ENCODE measurements at regions not wholly inside any gene's neighbourhood (a gene's known extent, or its start where the extent isn't known, plus 50 kb on each side); places are given as distances from the start of the nearest gene placed in this dataset.

GRCh38 chr19:30752876-30753275, 380.7 kb downstream of the ZNF536 start:
- no peak overlapping the region for H3K56ac ChIP-seq (replicated peaks; ENCODE audit: insufficient read length, low read depth, low read length)
- H4K91ac ChIP-seq (replicated peaks; ENCODE audit: insufficient read length, low read length), result no peak overlapping the region
- H3K23me2 ChIP-seq (ENCODE audit: low read depth, low read length), result no peaks in the 10 kb centered on the region
- CTCF ChIA-PET (ENCODE audit: partially characterized antibody), result no interaction called here
- no peaks in the 10 kb centered on the region for H3K4me1 ChIP-seq (replicated peaks in 1 of 4; ENCODE audit: control insufficient read depth in 3 of 4, insufficient read depth in 4 of 4, low read length in 3 of 4)
- DNase-seq (ENCODE audit: low read depth in 1 of 2, low spot score in 2 of 2) (no peak), FAIRE-seq (no peak)
- no peak overlapping the region for H2BK15ac ChIP-seq (ENCODE audit: low read length)
- H4K20me1 ChIP-seq (replicated peaks in 1 of 2; ENCODE audit: control insufficient read depth in 1 of 2, insufficient read depth in 2 of 2, low read length in 2 of 2), result no peaks in the 10 kb centered on the region
- 85% methylated on average over 3 of the region's 3 CpGs; no CpG with 5 or more reads in 1 of the 2 experiments for WGBS, 2 experiments (ENCODE audit: extremely low coverage in 1 of 2, insufficient coverage in 1 of 2, insufficient read length in 1 of 2, insufficient replicate concordance in 2 of 2, low coverage in 1 of 2, low lambda C conversion rate in 2 of 2, missing lambda C conversion rate in 1 of 2)
- H3K27me3 ChIP-seq (replicated peaks in 1 of 4; ENCODE audit: control insufficient read depth in 3 of 4, extremely low read depth in 1 of 4, insufficient read depth in 3 of 4, low read length in 3 of 4), result no peaks in the 10 kb centered on the region
- no peak overlapping the region for H3K14ac ChIP-seq (ENCODE audit: insufficient read length)
- H3K9ac ChIP-seq (replicated peaks in 1 of 4; ENCODE audit: extremely low read depth in 1 of 4, low read depth in 3 of 4, low read length in 3 of 4), result no peak overlapping the region
- no peak overlapping the region for H2BK120ac ChIP-seq (replicated peaks; ENCODE audit: low read depth, low read length)
- H3K4me3 ChIP-seq (ENCODE audit: extremely low read depth in 1 of 4, insufficient read depth in 2 of 4, low read depth in 3 of 4, low read length in 4 of 4), result no peak overlapping the region
- no peaks in the 10 kb centered on the region for H3K79me1 ChIP-seq (ENCODE audit: low read depth, low read length)
- H2AFZ ChIP-seq (ENCODE audit: low read length), result no peak overlapping the region
- H3K9me3 ChIP-seq (ENCODE audit: insufficient read depth in 2 of 2, low read depth in 1 of 2, low read length in 1 of 2), result peaks cover 0 to 4% of the 10 kb centered on the region in 2 experiments; a peak in 1 of 4 replicates
- no peak overlapping the region for H3K27ac ChIP-seq (ENCODE audit: low read depth, low read length)
- H2BK5ac ChIP-seq (ENCODE audit: low read depth, low read length), result no peak overlapping the region
- H2AK5ac ChIP-seq (ENCODE audit: low read depth, low read length), result no peak overlapping the region
- no peak overlapping the region for H2BK20ac ChIP-seq (ENCODE audit: low read length)
- no peak overlapping the region for H4K5ac ChIP-seq (ENCODE audit: insufficient read length, low read depth, low read length)
- no peaks in the 10 kb centered on the region for H3K79me2 ChIP-seq (ENCODE audit: control insufficient read depth in 1 of 2, insufficient read depth in 2 of 2, low read length in 2 of 2)
- H4K8ac ChIP-seq (ENCODE audit: extremely low read depth, insufficient read depth, low read length), result no peak overlapping the region
- no peak overlapping the region for H3K23ac ChIP-seq (ENCODE audit: insufficient read length)
- no peak overlapping the region for H2BK12ac ChIP-seq (ENCODE audit: low read depth, low read length)
- no peak overlapping the region for H3K4me2 ChIP-seq (ENCODE audit: insufficient read depth in 1 of 2, low read depth in 2 of 2, low read length in 2 of 2)
- no peak overlapping the region for H3K4ac ChIP-seq (replicated peaks; ENCODE audit: insufficient read length, low read depth, low read length)
- H3K18ac ChIP-seq (ENCODE audit: extremely low read depth, low read length), result no peak overlapping the region
- no peaks in the 10 kb centered on the region for H3K36me3 ChIP-seq (ENCODE audit: control insufficient read depth in 2 of 4, insufficient read depth in 4 of 4, low read length in 3 of 4)
- POLR2A ChIA-PET (ENCODE audit: partially characterized antibody), result no interaction called here
- no peak for TF ChIP-seq RAD21 (IDR thresholded peaks at IDR 0.05 in 1 of 2, conservative IDR thresholded peaks at IDR 0.05 in 1 of 2; ENCODE audit: low read depth in 2 of 2, low read length in 2 of 2)
